NOMO-1 treated with dmso at 0.1 percent for 144 hours (cell line): ENCODE measurements at regions not wholly inside any gene's neighbourhood (a gene's known extent, or its start where the extent isn't known, plus 50 kb on each side); places are given as distances from the start of the nearest gene placed in this dataset.
"Not testable (repeated sequence)": the region's sequence is repeated elsewhere in the genome, so short reads cannot be mapped to it uniquely, and the experiment has no call there.

ENCODE experiments used
- DNase-seq: peaks from one replicate; lab custom pipeline; 2025; ENCODE audit not compliant: unreplicated experiment; lab: John Stamatoyannopoulos, UW

GRCh38 chrX:112368371-112368770 lies 285.8 kb upstream of the TRPC5 start:
- DNase-seq: no peak

GRCh38 chrX:112367065-112367464 lies 284.5 kb upstream of the TRPC5 start:
- DNase-seq: no peak

DNA sequence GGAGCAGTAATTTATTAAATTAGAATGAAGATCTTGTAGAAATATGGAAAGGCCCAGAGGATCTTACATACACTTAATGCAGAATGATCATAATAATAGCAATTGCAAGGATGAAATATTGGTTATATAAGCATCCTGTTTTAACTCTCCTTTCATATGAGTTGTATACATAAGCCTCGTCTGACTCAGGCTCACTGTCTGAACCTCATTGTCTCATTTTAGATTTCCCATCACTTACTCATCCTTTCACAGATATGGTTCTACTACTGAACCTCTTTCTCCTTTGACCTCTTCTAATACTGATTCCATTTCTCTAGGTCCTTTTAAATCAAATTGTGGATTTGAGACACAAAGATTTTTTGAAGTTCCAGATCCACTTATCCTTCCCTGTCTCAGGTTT lies 277.3 kb upstream of the TRPC5 start:
- no peak for DNase-seq

GRCh38 chrX:112355931-112356330 lies 273.4 kb upstream of the TRPC5 start:
- no peak for DNase-seq

- no peak for DNase-seq
Observed at GRCh38 chrX:112341598-112341997, 259.0 kb upstream of the TRPC5 start.

GRCh38 chrX:112313201-112313600 lies 230.6 kb upstream of the TRPC5 start:
- DNase-seq: no peak

- DNase-seq: no peak
Observed at GRCh38 chrX:112306027-112306426, 223.5 kb upstream of the TRPC5 start.

DNA sequence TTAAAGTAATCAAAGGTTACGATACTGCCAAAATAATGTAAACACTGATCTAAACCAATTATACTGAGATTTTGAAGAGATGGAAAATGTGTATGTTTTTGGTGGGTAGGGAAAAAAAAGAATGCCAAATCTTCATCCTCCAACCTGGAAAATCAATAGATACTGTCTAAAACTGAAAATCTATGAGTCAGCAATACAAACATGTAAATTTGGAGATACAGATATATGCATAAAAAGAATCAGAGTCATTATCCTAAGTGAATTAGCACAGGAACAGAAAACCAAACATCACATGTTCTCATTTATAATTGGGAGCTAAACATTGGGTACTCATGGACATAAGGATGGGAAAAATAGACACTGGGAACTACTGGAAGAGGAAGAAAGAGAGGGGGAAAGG lies 197.4 kb upstream of the TRPC5 start:
- no peak for DNase-seq

- DNase-seq: no peak
Observed at GRCh38 chrX:112270991-112271390, 188.4 kb upstream of the TRPC5 start.

DNA sequence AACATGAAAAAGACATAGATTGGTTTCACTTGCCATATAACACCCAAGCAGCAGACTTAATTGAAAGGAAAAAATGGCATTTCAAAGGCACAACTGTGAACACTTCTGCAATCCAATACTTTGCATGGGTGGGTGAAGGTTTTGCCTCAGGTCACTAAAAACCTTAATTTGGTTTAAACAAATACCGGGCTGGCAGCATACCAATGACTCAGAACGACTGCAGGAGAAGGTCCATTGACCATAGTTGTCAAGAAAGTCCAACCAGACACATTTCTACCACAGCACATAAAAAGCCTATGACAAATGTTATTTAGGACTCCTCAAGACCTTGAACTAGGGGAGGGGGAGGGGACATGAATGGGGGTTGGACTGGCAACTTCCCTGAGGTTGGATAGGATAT lies 183.6 kb upstream of the TRPC5 start:
- no peak for DNase-seq

GRCh38 chrX:112259375-112259774 lies 176.8 kb upstream of the TRPC5 start:
- DNase-seq: no peak

GRCh38 chrX:112254896-112255295 lies 172.3 kb upstream of the TRPC5 start:
- DNase-seq: no peak

DNA sequence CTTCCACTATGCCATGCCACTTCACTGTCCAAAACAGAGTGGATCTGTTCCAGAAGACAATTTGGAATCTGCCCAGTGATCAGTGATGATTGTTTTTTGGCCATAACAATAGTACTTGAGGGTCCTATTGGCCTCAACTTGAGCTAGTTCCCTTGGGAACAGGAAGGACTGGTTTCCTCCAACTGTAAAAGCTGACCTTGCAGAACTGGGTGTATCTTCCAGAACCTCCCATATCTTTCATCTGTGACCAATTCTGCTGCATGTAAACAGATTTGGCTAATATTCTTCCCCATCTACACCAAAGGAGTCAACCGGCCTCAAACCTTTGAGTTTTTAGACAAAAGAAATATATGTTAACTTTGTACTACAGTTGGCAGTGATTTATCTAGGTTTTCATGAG lies 165.1 kb upstream of the TRPC5 start:
- DNase-seq: no peak

- DNase-seq: no peak
Observed at GRCh38 chrX:112235547-112235946, 153.0 kb upstream of the TRPC5 start.

GRCh38 chrX:112233164-112233563 lies 150.6 kb upstream of the TRPC5 start:
- DNase-seq: no peak

GRCh38 chrX:112226795-112227194 lies 144.2 kb upstream of the TRPC5 start:
- not testable (repeated sequence) for DNase-seq

DNA sequence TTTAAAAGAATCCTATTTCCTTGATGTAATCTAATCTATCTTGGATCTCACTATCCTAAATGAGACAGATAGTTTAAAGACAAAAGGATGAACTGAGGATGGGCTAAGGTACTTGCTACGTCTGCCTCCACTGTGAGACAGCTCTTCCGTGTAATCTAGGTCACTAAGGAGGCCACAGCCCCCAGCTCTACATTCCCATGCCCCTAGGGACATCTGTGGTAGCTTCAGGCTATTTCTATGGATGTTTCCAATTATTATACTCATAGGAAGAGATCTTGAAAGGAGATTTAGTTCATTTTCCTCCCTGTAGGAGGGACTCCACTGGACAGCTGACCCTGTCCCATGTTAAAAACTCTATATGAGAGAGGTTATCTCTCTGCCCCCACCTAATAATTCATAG lies 140.8 kb upstream of the TRPC5 start:
- DNase-seq: no peak

- no peak for DNase-seq
Observed at GRCh38 chrX:112218388-112218787, 135.8 kb upstream of the TRPC5 start.

DNA sequence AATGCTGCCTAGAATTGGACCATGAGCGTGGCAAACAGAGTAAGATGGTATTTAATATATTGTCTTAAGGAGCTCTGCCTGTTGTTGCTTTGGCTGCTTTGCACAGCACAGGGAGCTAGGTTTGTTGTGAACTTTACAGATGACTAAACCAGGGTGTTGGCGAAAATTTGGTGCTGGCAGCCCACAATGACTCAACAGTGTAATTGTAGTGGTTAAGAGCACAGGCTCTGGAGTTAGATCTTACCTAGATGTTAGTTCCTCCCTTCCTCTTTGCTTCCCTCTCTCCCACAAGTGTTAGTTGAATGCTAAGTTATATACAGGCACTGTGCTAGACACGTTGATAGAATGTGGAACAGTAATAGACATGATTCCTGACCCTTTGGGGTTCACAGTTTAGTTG lies 128.9 kb upstream of the TRPC5 start:
- DNase-seq: no peak

- no peak for DNase-seq
Observed at GRCh38 chrX:112197840-112198239, 115.3 kb upstream of the TRPC5 start.

- DNase-seq: no peak
Observed at GRCh38 chrX:112190646-112191045, 108.1 kb upstream of the TRPC5 start.

DNA sequence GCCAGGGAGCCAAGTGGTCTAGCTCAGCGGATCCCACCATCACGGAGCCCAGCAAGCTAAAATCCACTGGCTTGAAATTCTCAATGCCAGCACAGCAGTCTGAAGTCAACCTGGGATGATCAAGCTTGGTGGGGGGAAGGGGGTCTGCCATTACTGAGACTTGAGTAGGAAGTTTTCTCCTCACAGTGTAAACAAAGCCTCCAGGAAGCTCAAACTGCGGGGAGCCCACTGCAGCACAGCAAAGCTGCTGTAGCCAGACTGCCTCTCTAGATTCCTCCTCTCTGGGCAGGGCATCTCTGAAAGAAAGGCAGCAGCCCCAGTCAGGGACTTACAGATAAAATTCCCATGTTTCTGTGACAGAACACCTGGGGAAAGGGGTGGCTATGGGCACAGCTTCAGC lies 98.8 kb upstream of the TRPC5 start:
- DNase-seq: not testable (repeated sequence)

DNA sequence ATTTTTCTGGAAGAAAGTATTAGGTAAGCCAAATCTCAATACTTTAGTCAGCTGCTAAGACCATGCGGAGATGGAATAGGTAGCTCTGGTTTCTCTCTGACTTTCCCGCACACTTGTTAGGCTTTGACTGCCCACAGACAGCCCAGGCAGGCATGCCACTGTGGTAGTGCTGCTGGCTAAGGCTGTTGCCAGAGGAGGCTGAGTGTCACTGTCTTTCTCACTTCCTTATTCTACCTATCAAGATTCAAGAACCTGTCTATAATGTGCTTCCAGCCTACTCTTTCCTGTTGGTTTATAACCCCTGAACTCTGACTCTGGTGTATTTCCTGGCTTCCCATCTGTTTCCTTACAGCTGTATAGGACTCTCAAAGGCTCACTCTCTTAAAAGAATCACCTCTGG lies 81.8 kb upstream of the TRPC5 start:
- DNase-seq: no peak

GRCh38 chrX:112163906-112164305 lies 81.3 kb upstream of the TRPC5 start:
- DNase-seq: no peak
